ENCODE measurements at regions not wholly inside any gene's neighbourhood (a gene's known extent, or its start where the extent isn't known, plus 50 kb on each side); places are given as distances from the start of the nearest gene placed in this dataset.

DNA sequence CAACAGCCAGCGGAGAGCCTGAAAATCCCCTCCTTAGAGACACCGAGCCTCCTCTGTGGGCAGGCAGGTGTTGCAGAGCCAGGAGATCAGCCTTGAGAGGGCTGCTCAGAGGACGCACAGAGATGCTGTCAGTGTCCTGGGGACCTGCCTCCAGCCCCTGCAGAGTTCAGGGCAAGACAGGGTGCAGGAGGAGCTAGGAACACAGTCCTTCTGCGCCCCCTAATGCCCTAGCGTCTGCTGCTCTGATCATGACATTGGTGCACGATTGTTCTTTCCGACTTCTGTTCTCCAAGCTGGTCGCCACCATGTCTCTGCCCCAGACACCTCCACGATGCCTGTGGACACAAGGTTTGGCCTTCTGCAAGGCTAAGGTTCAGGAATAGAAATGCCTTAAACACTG is 613.7 kb upstream of the MKI67 start:
- peak overlapping the region; percentile 60 for H3K27ac Mint-ChIP-seq (ENCODE audit: unreplicated experiment)
- peaks cover 44% of the 10 kb centered on the region for H3K4me1 Mint-ChIP-seq (ENCODE audit: low read depth, unreplicated experiment)
- no peak for DNase-seq
- no peaks in the 10 kb centered on the region for H3K9me3 Mint-ChIP-seq (ENCODE audit: unreplicated experiment)
- H3K4me3 Mint-ChIP-seq (ENCODE audit: unreplicated experiment): no peak overlapping the region
- TF ChIP-seq, protein P1, sequence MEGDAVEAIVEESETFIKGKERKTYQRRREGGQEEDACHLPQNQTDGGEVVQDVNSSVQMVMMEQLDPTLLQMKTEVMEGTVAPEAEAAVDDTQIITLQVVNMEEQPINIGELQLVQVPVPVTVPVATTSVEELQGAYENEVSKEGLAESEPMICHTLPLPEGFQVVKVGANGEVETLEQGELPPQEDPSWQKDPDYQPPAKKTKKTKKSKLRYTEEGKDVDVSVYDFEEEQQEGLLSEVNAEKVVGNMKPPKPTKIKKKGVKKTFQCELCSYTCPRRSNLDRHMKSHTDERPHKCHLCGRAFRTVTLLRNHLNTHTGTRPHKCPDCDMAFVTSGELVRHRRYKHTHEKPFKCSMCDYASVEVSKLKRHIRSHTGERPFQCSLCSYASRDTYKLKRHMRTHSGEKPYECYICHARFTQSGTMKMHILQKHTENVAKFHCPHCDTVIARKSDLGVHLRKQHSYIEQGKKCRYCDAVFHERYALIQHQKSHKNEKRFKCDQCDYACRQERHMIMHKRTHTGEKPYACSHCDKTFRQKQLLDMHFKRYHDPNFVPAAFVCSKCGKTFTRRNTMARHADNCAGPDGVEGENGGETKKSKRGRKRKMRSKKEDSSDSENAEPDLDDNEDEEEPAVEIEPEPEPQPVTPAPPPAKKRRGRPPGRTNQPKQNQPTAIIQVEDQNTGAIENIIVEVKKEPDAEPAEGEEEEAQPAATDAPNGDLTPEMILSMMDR (IDR thresholded peaks at IDR 0.05; ENCODE audit: partially characterized antibody, unreplicated experiment): no peak
- H3K36me3 Mint-ChIP-seq (ENCODE audit: unreplicated experiment): no peaks in the 10 kb centered on the region
- peaks cover 1% of the 10 kb centered on the region for H3K27me3 Mint-ChIP-seq (ENCODE audit: unreplicated experiment)

DNA sequence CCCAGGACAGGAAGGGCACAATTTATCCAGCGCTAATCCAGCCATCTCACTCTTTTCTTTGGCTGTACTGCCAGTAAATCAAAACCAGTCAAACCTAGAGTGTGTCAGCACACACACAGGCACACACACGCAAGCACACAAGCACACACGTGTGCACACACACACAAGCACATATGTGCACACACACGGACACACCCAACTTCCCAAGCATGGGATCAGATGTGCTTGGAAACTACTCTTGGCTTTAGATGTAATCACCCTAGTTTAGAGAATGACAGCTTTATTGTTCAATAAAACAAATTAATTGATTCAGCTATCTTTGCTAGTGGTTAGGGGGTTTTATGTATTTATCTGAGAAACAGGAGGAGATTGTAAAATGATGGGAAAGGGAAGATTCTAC is 615.0 kb upstream of the MKI67 start:
- no peak overlapping the region for H3K4me3 Mint-ChIP-seq (ENCODE audit: unreplicated experiment)
- H3K9me3 Mint-ChIP-seq (ENCODE audit: unreplicated experiment): no peaks in the 10 kb centered on the region
- DNase-seq: no peak
- no peaks in the 10 kb centered on the region for H3K36me3 Mint-ChIP-seq (ENCODE audit: unreplicated experiment)
- TF ChIP-seq, protein P1 (IDR thresholded peaks at IDR 0.05; ENCODE audit: partially characterized antibody, unreplicated experiment): no peak
- peaks cover 49% of the 10 kb centered on the region for H3K4me1 Mint-ChIP-seq (ENCODE audit: low read depth, unreplicated experiment)
- peak overlapping the region; percentile 7 for H3K27ac Mint-ChIP-seq (ENCODE audit: unreplicated experiment)
- H3K27me3 Mint-ChIP-seq (ENCODE audit: unreplicated experiment): peaks cover 1% of the 10 kb centered on the region

DNA sequence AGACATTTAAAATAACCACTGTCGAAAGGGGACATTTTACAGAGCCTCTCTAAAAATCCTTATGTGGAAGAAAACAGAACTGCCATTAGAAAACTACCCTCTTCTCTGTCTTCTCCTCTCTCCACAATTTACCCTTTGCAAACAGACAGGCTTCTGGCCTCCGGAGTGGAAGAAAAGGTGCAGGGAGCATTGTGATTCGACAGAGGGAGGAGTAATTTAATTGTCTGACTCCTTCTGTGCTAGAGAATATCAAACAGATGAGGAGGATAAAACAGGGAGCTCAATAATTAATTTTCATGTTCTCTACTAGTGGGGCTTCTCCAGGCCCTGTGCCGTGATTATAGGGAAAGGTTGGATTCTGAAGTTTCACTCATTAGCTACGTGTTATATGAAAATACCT is 615.5 kb upstream of the MKI67 start:
- H3K4me3 Mint-ChIP-seq (ENCODE audit: unreplicated experiment): peak overlapping the region; percentile 10
- H3K4me1 Mint-ChIP-seq (ENCODE audit: low read depth, unreplicated experiment): peaks cover 49% of the 10 kb centered on the region
- no peak for DNase-seq
- TF ChIP-seq, protein P1 (IDR thresholded peaks at IDR 0.05; ENCODE audit: partially characterized antibody, unreplicated experiment): no peak
- no peaks in the 10 kb centered on the region for H3K36me3 Mint-ChIP-seq (ENCODE audit: unreplicated experiment)
- H3K9me3 Mint-ChIP-seq (ENCODE audit: unreplicated experiment): no peaks in the 10 kb centered on the region
- no peak overlapping the region for H3K27ac Mint-ChIP-seq (ENCODE audit: unreplicated experiment)
- H3K27me3 Mint-ChIP-seq (ENCODE audit: unreplicated experiment): peaks cover 1% of the 10 kb centered on the region

DNA sequence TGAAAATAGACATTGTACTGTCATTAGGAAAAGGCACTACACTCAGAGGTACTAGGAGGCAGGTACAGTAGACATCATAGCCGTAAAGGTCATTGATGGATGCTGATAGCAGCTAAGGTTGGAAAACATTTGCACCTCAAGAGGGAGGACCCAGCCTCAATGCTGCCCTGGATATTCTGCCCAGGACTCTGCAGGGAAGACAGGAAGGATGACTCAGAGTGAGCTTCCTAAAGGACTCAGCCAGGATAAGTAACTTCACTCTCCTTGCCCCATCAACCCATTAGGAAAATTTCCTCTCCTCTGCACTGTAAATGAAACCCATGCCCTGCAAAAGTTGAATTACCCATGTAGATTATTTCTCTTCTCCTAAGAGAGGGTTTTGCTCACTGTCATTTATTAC is 617.9 kb upstream of the MKI67 start:
- H3K27ac Mint-ChIP-seq (ENCODE audit: unreplicated experiment): no peak overlapping the region
- TF ChIP-seq, protein P1 (IDR thresholded peaks at IDR 0.05; ENCODE audit: partially characterized antibody, unreplicated experiment): no peak
- H3K9me3 Mint-ChIP-seq (ENCODE audit: unreplicated experiment): no peaks in the 10 kb centered on the region
- peaks cover 1% of the 10 kb centered on the region for H3K27me3 Mint-ChIP-seq (ENCODE audit: unreplicated experiment)
- no peak overlapping the region for H3K4me3 Mint-ChIP-seq (ENCODE audit: unreplicated experiment)
- peaks cover 62% of the 10 kb centered on the region for H3K4me1 Mint-ChIP-seq (ENCODE audit: low read depth, unreplicated experiment)
- no peaks in the 10 kb centered on the region for H3K36me3 Mint-ChIP-seq (ENCODE audit: unreplicated experiment)
- DNase-seq: no peak

DNA sequence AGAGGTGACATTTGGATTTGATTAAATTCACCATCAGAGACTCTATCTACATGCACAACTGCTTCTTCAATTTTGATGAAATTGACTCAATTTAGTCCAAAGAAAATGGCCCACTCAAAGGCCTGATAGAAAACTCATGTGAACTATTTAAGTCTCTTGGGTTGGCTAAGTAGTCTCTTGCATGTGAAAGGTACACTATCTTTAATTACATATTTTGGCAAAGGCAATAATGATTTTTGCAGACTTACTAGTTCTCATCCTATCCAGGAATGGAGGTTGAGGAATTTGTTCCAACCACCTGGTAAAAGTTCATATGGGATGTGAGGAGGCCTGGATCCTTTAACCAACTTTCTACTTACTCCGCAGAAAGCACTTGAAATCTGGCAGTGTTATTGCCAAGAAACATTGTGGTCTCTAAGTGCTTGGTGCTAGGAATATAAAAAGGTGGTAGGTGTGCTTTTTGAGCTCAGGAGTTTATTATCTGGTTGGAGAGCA is 618.6 kb upstream of the MKI67 start:
- Mint-ChIP-seq H3K36me3 (ENCODE audit: unreplicated experiment) (no peaks in the 10 kb centered on the region), H3K9me3 (ENCODE audit: unreplicated experiment) (no peaks in the 10 kb centered on the region), H3K4me1 (ENCODE audit: low read depth, unreplicated experiment) (peaks cover 58% of the 10 kb centered on the region), H3K27ac (ENCODE audit: unreplicated experiment) (no peak overlapping the region), H3K4me3 (ENCODE audit: unreplicated experiment) (no peak overlapping the region), H3K27me3 (ENCODE audit: unreplicated experiment) (peaks cover 1% of the 10 kb centered on the region)
- DNase-seq: no peak
- TF ChIP-seq, protein P1 (IDR thresholded peaks at IDR 0.05; ENCODE audit: partially characterized antibody, unreplicated experiment): no peak
